IPS DF 4.7 (cell line): ENCODE measurements at regions not wholly inside any gene's neighbourhood (a gene's known extent, or its start where the extent isn't known, plus 50 kb on each side); places are given as distances from the start of the nearest gene placed in this dataset.
"Not testable (repeated sequence)": the region's sequence is repeated elsewhere in the genome, so short reads cannot be mapped to it uniquely, and the experiment has no call there.

Experiments used
- DNase-seq: peaks from one replicate; pipeline ENCODE4 v3.0.0-alpha.2; 2013; ENCODE audit warnings: low spot score; ENCODE audit errors: extremely low read depth

- DNase-seq = no peak
These were observed 251.1 kb downstream of the GLUD2 start for GRCh38 chrX:121298499-121298898.

GRCh38 chrX:121301356-121301755, 253.9 kb downstream of the GLUD2 start:
- DNase-seq = no peak

GRCh38 chrX:121301822-121302221, 254.4 kb downstream of the GLUD2 start:
- no peak for DNase-seq

GRCh38 chrX:121307449-121307848, 260.0 kb downstream of the GLUD2 start:
- DNase-seq = no peak

GRCh38 chrX:121308276-121308805, 260.9 kb downstream of the GLUD2 start:
- no peak for DNase-seq

- DNase-seq = no peak
These were observed 263.4 kb downstream of the GLUD2 start for GRCh38 chrX:121310820-121311219.

GRCh38 chrX:121320441-121320840, 273.0 kb downstream of the GLUD2 start:
- DNase-seq = no peak

- no peak for DNase-seq
These were observed 274.7 kb downstream of the GLUD2 start for GRCh38 chrX:121322159-121322558.

- no peak for DNase-seq
These were observed 275.9 kb downstream of the GLUD2 start for GRCh38 chrX:121323337-121323736.

GRCh38 chrX:121333942-121334341, 286.5 kb downstream of the GLUD2 start:
- no peak for DNase-seq

- no peak for DNase-seq
These were observed 289.5 kb downstream of the GLUD2 start for GRCh38 chrX:121336831-121337421.

- DNase-seq = no peak
These were observed 290.4 kb downstream of the GLUD2 start for GRCh38 chrX:121337816-121338215.

GRCh38 chrX:121349263-121349662, 301.9 kb downstream of the GLUD2 start:
- no peak for DNase-seq

GRCh38 chrX:121356139-121356849, 308.9 kb downstream of the GLUD2 start:
- no peak for DNase-seq

- no peak for DNase-seq
These were observed 309.4 kb downstream of the GLUD2 start for GRCh38 chrX:121356850-121357171.

GRCh38 chrX:121360280-121360679, 312.9 kb downstream of the GLUD2 start:
- DNase-seq = no peak

- no peak for DNase-seq
These were observed 318.3 kb downstream of the GLUD2 start for GRCh38 chrX:121365572-121366161.

GRCh38 chrX:121374471-121374870, 327.1 kb downstream of the GLUD2 start:
- no peak for DNase-seq

- not testable (repeated sequence) for DNase-seq
These were observed 334.5 kb downstream of the GLUD2 start for GRCh38 chrX:121381915-121382314.

GRCh38 chrX:121389976-121390714, 342.7 kb downstream of the GLUD2 start:
- no peak for DNase-seq

- no peak for DNase-seq
These were observed 358.4 kb downstream of the GLUD2 start for GRCh38 chrX:121405826-121406225.

- no peak for DNase-seq
These were observed 360.2 kb downstream of the GLUD2 start for GRCh38 chrX:121407627-121408026.
